CD4-positive, alpha-beta memory T cell (primary cell): ENCODE measurements at regions not wholly inside any gene's neighbourhood (a gene's known extent, or its start where the extent isn't known, plus 50 kb on each side); places are given as distances from the start of the nearest gene placed in this dataset.

Source experiments
- CTCF ChIA-PET: fragments of 350-600 bp; sonication (Branson Sonifier 250); formaldehyde crosslinking; loops from one replicate; lab custom pipeline; 2021; ENCODE audit warnings: inconsistent platforms; ENCODE audit not compliant: partially characterized antibody; lab: Charles Lee
- POLR2A ChIA-PET: fragments of 350-600 bp; sonication (Branson Sonifier 250); formaldehyde crosslinking; loops from one replicate; lab custom pipeline; 2021; ENCODE audit not compliant: partially characterized antibody; lab: Charles Lee
- DNase-seq, 5 donors: peaks; one replicate each; pipeline versions ENCODE4 v3.0.0 to v3.0.0-alpha.2; 2020 to 2022; ENCODE audit warnings: mixed read lengths in 1 of 5
- H3K27ac ChIP-seq: one replicate; pipeline ENCODE4 v1.7.0; 2013; ENCODE audit warnings: low read depth, low read length
- H3K27me3 ChIP-seq: 2 replicates; pipeline ENCODE4 v1.7.0; 2013; ENCODE audit warnings: mild to moderate bottlenecking, low read length, moderate library complexity; ENCODE audit not compliant: insufficient read depth
- H3K36me3 ChIP-seq: 2 replicates; pipeline ENCODE4 v1.7.0; 2013; ENCODE audit warnings: mild to moderate bottlenecking, low read length, moderate library complexity; ENCODE audit not compliant: insufficient read depth
- H3K4me1 ChIP-seq: 2 replicates; pipeline ENCODE4 v1.7.0; 2013; ENCODE audit warnings: mild to moderate bottlenecking, low read length, moderate library complexity; ENCODE audit not compliant: insufficient read depth
- H3K4me3 ChIP-seq, 2 donors: one replicate each; pipeline ENCODE4 v1.7.0; 2013; ENCODE audit warnings: low read length in 2 of 2, mild to moderate bottlenecking in 1 of 2
- H3K9me3 ChIP-seq, 2 donors: one replicate each; pipeline ENCODE4 v1.7.0; 2013; ENCODE audit warnings: low read length in 2 of 2, control low read depth in 1 of 2; ENCODE audit not compliant: control insufficient read depth in 1 of 2
- H3K27ac Mint-ChIP-seq, 7 donors: one replicate each; pipeline ENCODE4 v1.8.0; 2020 to 2021; ENCODE audit warnings: mixed read lengths in 7 of 7, mild to moderate bottlenecking in 6 of 7, inconsistent platforms in 3 of 7, moderate library complexity in 3 of 7
- H3K27me3 Mint-ChIP-seq, 2 donors: one replicate each; pipeline ENCODE4 v1.8.0; 2020 to 2021; ENCODE audit warnings: mixed read lengths in 2 of 2
- H3K36me3 Mint-ChIP-seq, 2 donors: one replicate each; pipeline ENCODE4 v1.8.0; 2020 to 2021; ENCODE audit warnings: mixed read lengths in 2 of 2, inconsistent platforms in 1 of 2, mild to moderate bottlenecking in 1 of 2
- H3K4me1 Mint-ChIP-seq, 4 donors: one replicate each; pipeline ENCODE4 v1.8.0; 2020 to 2021; ENCODE audit warnings: mixed read lengths in 4 of 4, mild to moderate bottlenecking in 1 of 4
- H3K4me3 Mint-ChIP-seq, 8 donors: one replicate each; pipeline ENCODE4 v1.8.0; 2020 to 2021; ENCODE audit warnings: mixed read lengths in 8 of 8, mild to moderate bottlenecking in 7 of 8, moderate library complexity in 6 of 8, inconsistent platforms in 3 of 8
- H3K9me3 Mint-ChIP-seq, 8 donors: one replicate each; pipeline ENCODE4 v1.8.0; 2020 to 2021; ENCODE audit warnings: mixed read lengths in 8 of 8, mild to moderate bottlenecking in 5 of 8, inconsistent platforms in 3 of 8, moderate library complexity in 1 of 8
- intact Hi-C: fragments of 100-400 bp; cut with micrococcal nuclease; formaldehyde crosslinking; loops from one replicate; pipeline ENCODE4 v1.15.1; 2023

GRCh38 chr2:39535636-39536185 is 98.6 kb upstream of the MAP4K3 start:
- no peak overlapping the region for H3K4me3 Mint-ChIP-seq
- no peaks in the 10 kb centered on the region for H3K9me3 Mint-ChIP-seq
- no peaks in the 10 kb centered on the region for H3K36me3 Mint-ChIP-seq
- ChIA-PET CTCF (no interaction called here), POLR2A (no interaction called here)
- Histone ChIP-seq H3K4me3 (no peak overlapping the region), H3K27me3 (no peaks in the 10 kb centered on the region), H3K36me3 (no peaks in the 10 kb centered on the region), H3K27ac (no peak overlapping the region), H3K4me1 (no peaks in the 10 kb centered on the region), H3K9me3 (no peaks in the 10 kb centered on the region)
- H3K4me1 Mint-ChIP-seq: no peaks in the 10 kb centered on the region
- no peak overlapping the region for H3K27ac Mint-ChIP-seq
- peak in 1 of 5 donors; percentile 30 for DNase-seq
- intact Hi-C loops: no loop called here
- H3K27me3 Mint-ChIP-seq: peaks cover 4 to 5% of the 10 kb centered on the region in 2 donors

DNA sequence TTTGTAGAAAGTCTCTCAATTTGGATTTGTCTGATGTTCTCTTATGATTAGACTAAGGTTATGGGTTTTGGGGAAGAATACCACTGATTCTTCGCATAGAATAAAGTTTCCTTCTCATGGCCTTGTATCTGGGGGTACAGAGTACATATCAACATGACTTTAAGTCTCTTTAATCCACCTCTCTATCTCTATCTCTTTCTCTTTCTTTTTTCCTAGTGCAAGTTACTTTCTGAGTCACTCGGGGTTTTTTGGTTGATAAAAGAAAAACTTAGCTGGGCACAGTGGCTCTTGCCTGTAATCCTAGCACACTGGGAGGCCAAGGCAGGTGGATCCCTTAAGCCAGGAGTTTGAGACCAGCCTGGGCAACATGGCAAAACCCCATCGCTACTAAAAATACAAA is 100.1 kb upstream of the MAP4K3 start:
- no peaks in the 10 kb centered on the region for H3K4me1 ChIP-seq
- H3K4me3 ChIP-seq: no peak overlapping the region
- Mint-ChIP-seq H3K4me1 (no peaks in the 10 kb centered on the region), H3K27ac (no peak overlapping the region), H3K4me3 (no peak overlapping the region), H3K36me3 (no peaks in the 10 kb centered on the region), H3K27me3 (peaks cover 4 to 5% of the 10 kb centered on the region in 2 donors), H3K9me3 (no peaks in the 10 kb centered on the region)
- DNase-seq: no peak
- H3K36me3 ChIP-seq: no peaks in the 10 kb centered on the region
- intact Hi-C loops: no loop called here
- H3K27me3 ChIP-seq: no peaks in the 10 kb centered on the region
- H3K27ac ChIP-seq: no peak overlapping the region
- ChIA-PET POLR2A (no interaction called here), CTCF (no interaction called here)
- no peaks in the 10 kb centered on the region for H3K9me3 ChIP-seq

GRCh38 chr2:39538718-39539117 is 101.6 kb upstream of the MAP4K3 start:
- Histone ChIP-seq H3K9me3 (no peaks in the 10 kb centered on the region), H3K27me3 (no peaks in the 10 kb centered on the region), H3K36me3 (no peaks in the 10 kb centered on the region), H3K27ac (no peak overlapping the region), H3K4me1 (no peaks in the 10 kb centered on the region), H3K4me3 (no peak overlapping the region)
- DNase-seq: no peak
- Mint-ChIP-seq H3K36me3 (no peaks in the 10 kb centered on the region), H3K27ac (no peak overlapping the region), H3K4me3 (no peak overlapping the region), H3K27me3 (peaks cover 5% of the 10 kb centered on the region in 2 donors), H3K4me1 (no peaks in the 10 kb centered on the region), H3K9me3 (no peaks in the 10 kb centered on the region)
- ChIA-PET CTCF (no interaction called here), POLR2A (no interaction called here)
- intact Hi-C loops: no loop called here

- peaks cover 3% of the 10 kb centered on the region for H3K27me3 ChIP-seq
- DNase-seq: no peak
- H3K36me3 ChIP-seq: no peaks in the 10 kb centered on the region
- Mint-ChIP-seq H3K4me1 (no peaks in the 10 kb centered on the region), H3K4me3 (no peak overlapping the region), H3K36me3 (no peaks in the 10 kb centered on the region), H3K27me3 (peaks cover 0 to 5% of the 10 kb centered on the region in 2 donors), H3K9me3 (no peaks in the 10 kb centered on the region), H3K27ac (no peak overlapping the region)
- no peaks in the 10 kb centered on the region for H3K4me1 ChIP-seq
- no peak overlapping the region for H3K27ac ChIP-seq
- no peak overlapping the region for H3K4me3 ChIP-seq
- no peaks in the 10 kb centered on the region for H3K9me3 ChIP-seq
- ChIA-PET POLR2A (no interaction called here), CTCF (no interaction called here)
- intact Hi-C loops: no loop called here
These were observed 103.3 kb upstream of the MAP4K3 start for GRCh38 chr2:39540414-39540813.

GRCh38 chr2:39541011-39541930 is 104.2 kb upstream of the MAP4K3 start:
- peaks cover 0 to 5% of the 10 kb centered on the region in 2 donors for H3K27me3 Mint-ChIP-seq
- H3K4me3 Mint-ChIP-seq: no peak overlapping the region
- POLR2A ChIA-PET: no interaction called here
- H3K4me1 Mint-ChIP-seq: no peaks in the 10 kb centered on the region
- Histone ChIP-seq H3K27ac (no peak overlapping the region), H3K27me3 (peaks cover 3% of the 10 kb centered on the region), H3K4me3 (no peak overlapping the region), H3K4me1 (no peaks in the 10 kb centered on the region), H3K36me3 (no peaks in the 10 kb centered on the region), H3K9me3 (no peaks in the 10 kb centered on the region)
- H3K9me3 Mint-ChIP-seq: no peaks in the 10 kb centered on the region
- no peak overlapping the region for H3K27ac Mint-ChIP-seq
- DNase-seq: no peak
- H3K36me3 Mint-ChIP-seq: no peaks in the 10 kb centered on the region
- CTCF ChIA-PET: no interaction called here
- intact Hi-C loops: no loop called here

DNA sequence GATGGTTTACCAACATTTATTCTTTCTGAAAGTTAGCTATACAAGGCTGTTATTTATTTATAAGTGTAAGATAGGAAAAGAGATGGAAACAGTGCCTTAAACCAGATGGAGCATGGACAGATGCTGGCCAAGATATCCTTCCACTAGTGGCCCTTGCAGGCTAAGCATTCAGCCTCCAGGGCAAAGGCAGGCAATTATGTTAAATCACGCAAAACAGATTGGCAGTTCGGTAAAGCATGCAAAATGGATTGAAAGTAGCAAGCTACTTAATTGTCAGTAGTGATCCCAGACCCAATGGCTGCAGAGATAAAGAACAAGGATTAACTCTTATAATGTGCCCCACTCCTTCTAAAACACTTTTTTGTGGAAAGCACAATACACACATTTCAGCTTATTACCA is 105.4 kb upstream of the MAP4K3 start:
- H3K27me3 Mint-ChIP-seq: peaks cover 3 to 6% of the 10 kb centered on the region in 2 donors
- intact Hi-C loops: no loop called here
- POLR2A ChIA-PET: no interaction called here
- no peaks in the 10 kb centered on the region for H3K4me1 ChIP-seq
- no peaks in the 10 kb centered on the region for H3K36me3 ChIP-seq
- H3K27ac ChIP-seq: no peak overlapping the region
- H3K4me3 ChIP-seq: no peak overlapping the region
- no peaks in the 10 kb centered on the region for H3K9me3 ChIP-seq
- CTCF ChIA-PET: no interaction called here
- H3K9me3 Mint-ChIP-seq: no peaks in the 10 kb centered on the region
- H3K4me1 Mint-ChIP-seq: no peaks in the 10 kb centered on the region
- H3K4me3 Mint-ChIP-seq: no peak overlapping the region
- no peak overlapping the region for H3K27ac Mint-ChIP-seq
- peaks cover 3% of the 10 kb centered on the region for H3K27me3 ChIP-seq
- no peaks in the 10 kb centered on the region for H3K36me3 Mint-ChIP-seq
- DNase-seq: no peak

DNA sequence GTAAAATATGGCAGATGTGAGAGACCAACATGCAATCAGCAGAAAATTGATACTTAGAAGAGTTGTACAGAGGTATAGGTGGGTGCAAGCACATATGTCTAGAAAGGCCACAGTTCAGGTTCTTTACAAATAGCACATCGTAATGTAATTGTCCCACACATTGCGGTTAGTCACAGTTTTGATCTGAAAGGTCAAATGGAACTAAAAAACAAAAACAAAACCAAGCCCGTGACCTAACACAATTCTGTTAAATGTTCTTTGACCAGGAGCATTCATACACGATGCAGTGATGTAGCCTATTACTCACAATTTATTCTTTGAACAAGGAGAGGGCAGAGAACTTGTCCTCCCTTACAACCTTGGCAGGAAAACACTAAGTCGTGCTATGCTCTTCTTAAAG is 108.9 kb upstream of the MAP4K3 start:
- DNase-seq: no peak
- Mint-ChIP-seq H3K4me3 (no peak overlapping the region), H3K4me1 (no peaks in the 10 kb centered on the region), H3K9me3 (no peaks in the 10 kb centered on the region), H3K27ac (no peak overlapping the region), H3K27me3 (peaks cover 3 to 4% of the 10 kb centered on the region in 2 donors), H3K36me3 (no peaks in the 10 kb centered on the region)
- intact Hi-C loops: no loop called here
- Histone ChIP-seq H3K27ac (no peak overlapping the region), H3K36me3 (no peaks in the 10 kb centered on the region), H3K4me1 (no peaks in the 10 kb centered on the region), H3K4me3 (no peak overlapping the region), H3K9me3 (no peaks in the 10 kb centered on the region), H3K27me3 (peaks cover 3% of the 10 kb centered on the region)
- POLR2A ChIA-PET: no interaction called here
- CTCF ChIA-PET: no interaction called here
